Neural cell (in vitro differentiated cells): ENCODE measurements at regions not wholly inside any gene's neighbourhood (a gene's known extent, or its start where the extent isn't known, plus 50 kb on each side); places are given as distances from the start of the nearest gene placed in this dataset.

Experiments
- EP300 ChIP-seq: fragments of 450-650 bp; conservative IDR thresholded peaks from 2 replicates; pipeline ENCODE4 v1.6.1; 2014; ENCODE audit warnings: antibody characterized with exemption, mild to moderate bottlenecking, moderate library complexity; ENCODE audit not compliant: poor library complexity, severe bottlenecking
- EZH2 ChIP-seq: fragments of 200-600, 300-800 bp; shearing (Covaris generic), sonication (generic); IDR thresholded peaks from 2 replicates; pipeline ENCODE4 v1.6.1; 2014; ENCODE audit warnings: antibody characterized with exemption, low read length, borderline replicate concordance, mild to moderate bottlenecking; ENCODE audit not compliant: insufficient read depth, poor library complexity, severe bottlenecking
- MXI1 ChIP-seq: fragments of 450-650 bp; conservative IDR thresholded peaks from 2 replicates; pipeline ENCODE4 v1.6.1; 2014; ENCODE audit warnings: antibody characterized with exemption, mild to moderate bottlenecking; ENCODE audit not compliant: poor library complexity, severe bottlenecking
- POLR2AphosphoS5 ChIP-seq: IDR thresholded peaks from 2 replicates; pipeline ENCODE4 v1.6.1; 2012
- RAD21 ChIP-seq: fragments of 450-650 bp; conservative IDR thresholded peaks from 2 replicates; pipeline ENCODE4 v1.6.1; 2014; ENCODE audit warnings: antibody characterized with exemption, mild to moderate bottlenecking, moderate library complexity
- SMC3 ChIP-seq: fragments of 450-650 bp; conservative IDR thresholded peaks from 2 replicates; pipeline ENCODE4 v1.6.1; 2014; ENCODE audit warnings: antibody characterized with exemption, mild to moderate bottlenecking, moderate library complexity; ENCODE audit not compliant: poor library complexity
- TAF1 ChIP-seq: IDR thresholded peaks from 2 replicates; pipeline ENCODE4 v1.6.1; 2012; ENCODE audit warnings: low read depth
- TF ChIP-seq, protein P1 (sequence below): fragments of 450-650 bp; IDR thresholded peaks from 2 replicates; pipeline ENCODE4 v1.5.1; 2014; ENCODE audit warnings: antibody characterized with exemption, mild to moderate bottlenecking, moderate library complexity; ENCODE audit not compliant: poor library complexity, severe bottlenecking
- TF ChIP-seq, protein P2 (sequence below): IDR thresholded peaks from 2 replicates; pipeline ENCODE4 v1.6.1; 2012; ENCODE audit warnings: borderline replicate concordance

- TF ChIP-seq, protein P1, sequence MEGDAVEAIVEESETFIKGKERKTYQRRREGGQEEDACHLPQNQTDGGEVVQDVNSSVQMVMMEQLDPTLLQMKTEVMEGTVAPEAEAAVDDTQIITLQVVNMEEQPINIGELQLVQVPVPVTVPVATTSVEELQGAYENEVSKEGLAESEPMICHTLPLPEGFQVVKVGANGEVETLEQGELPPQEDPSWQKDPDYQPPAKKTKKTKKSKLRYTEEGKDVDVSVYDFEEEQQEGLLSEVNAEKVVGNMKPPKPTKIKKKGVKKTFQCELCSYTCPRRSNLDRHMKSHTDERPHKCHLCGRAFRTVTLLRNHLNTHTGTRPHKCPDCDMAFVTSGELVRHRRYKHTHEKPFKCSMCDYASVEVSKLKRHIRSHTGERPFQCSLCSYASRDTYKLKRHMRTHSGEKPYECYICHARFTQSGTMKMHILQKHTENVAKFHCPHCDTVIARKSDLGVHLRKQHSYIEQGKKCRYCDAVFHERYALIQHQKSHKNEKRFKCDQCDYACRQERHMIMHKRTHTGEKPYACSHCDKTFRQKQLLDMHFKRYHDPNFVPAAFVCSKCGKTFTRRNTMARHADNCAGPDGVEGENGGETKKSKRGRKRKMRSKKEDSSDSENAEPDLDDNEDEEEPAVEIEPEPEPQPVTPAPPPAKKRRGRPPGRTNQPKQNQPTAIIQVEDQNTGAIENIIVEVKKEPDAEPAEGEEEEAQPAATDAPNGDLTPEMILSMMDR: no peak
- no peak for TF ChIP-seq EZH2
- TF ChIP-seq MXI1: no peak
- no peak for TF ChIP-seq EP300
- TF ChIP-seq RAD21: no peak
- TF ChIP-seq POLR2AphosphoS5: no peak
- no peak for TF ChIP-seq TAF1
- TF ChIP-seq, protein P2, sequence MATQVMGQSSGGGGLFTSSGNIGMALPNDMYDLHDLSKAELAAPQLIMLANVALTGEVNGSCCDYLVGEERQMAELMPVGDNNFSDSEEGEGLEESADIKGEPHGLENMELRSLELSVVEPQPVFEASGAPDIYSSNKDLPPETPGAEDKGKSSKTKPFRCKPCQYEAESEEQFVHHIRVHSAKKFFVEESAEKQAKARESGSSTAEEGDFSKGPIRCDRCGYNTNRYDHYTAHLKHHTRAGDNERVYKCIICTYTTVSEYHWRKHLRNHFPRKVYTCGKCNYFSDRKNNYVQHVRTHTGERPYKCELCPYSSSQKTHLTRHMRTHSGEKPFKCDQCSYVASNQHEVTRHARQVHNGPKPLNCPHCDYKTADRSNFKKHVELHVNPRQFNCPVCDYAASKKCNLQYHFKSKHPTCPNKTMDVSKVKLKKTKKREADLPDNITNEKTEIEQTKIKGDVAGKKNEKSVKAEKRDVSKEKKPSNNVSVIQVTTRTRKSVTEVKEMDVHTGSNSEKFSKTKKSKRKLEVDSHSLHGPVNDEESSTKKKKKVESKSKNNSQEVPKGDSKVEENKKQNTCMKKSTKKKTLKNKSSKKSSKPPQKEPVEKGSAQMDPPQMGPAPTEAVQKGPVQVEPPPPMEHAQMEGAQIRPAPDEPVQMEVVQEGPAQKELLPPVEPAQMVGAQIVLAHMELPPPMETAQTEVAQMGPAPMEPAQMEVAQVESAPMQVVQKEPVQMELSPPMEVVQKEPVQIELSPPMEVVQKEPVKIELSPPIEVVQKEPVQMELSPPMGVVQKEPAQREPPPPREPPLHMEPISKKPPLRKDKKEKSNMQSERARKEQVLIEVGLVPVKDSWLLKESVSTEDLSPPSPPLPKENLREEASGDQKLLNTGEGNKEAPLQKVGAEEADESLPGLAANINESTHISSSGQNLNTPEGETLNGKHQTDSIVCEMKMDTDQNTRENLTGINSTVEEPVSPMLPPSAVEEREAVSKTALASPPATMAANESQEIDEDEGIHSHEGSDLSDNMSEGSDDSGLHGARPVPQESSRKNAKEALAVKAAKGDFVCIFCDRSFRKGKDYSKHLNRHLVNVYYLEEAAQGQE: no peak
- no peak for TF ChIP-seq SMC3
Observed at GRCh38 chr1:101161619-101162018, 75.2 kb upstream of the S1PR1 start.
